Neural cell (in vitro differentiated cells): ENCODE measurements at regions not wholly inside any gene's neighbourhood (a gene's known extent, or its start where the extent isn't known, plus 50 kb on each side); places are given as distances from the start of the nearest gene placed in this dataset.

Experiments used
- H2AFZ ChIP-seq: fragments of 200-600, 300-800 bp; sonication (generic), shearing (Covaris generic); 2 replicates; pipeline ENCODE4 v1.6.0; 2014; ENCODE audit warnings: low read depth, mild to moderate bottlenecking, antibody characterized with exemption, low read length, moderate library complexity
- H3F3A ChIP-seq: fragments of 200-600 bp; shearing (Covaris generic); 2 replicates; pipeline ENCODE4 v1.6.1; 2016; ENCODE audit warnings: mild to moderate bottlenecking, moderate library complexity, mixed read lengths, antibody characterized with exemption, low read length; ENCODE audit not compliant: insufficient read depth, poor library complexity, severe bottlenecking
- H3K27ac ChIP-seq: fragments of 200-600, 300-800 bp; sonication (generic), shearing (Covaris generic); 2 replicates; pipeline ENCODE4 v1.5.1; 2014; ENCODE audit warnings: mild to moderate bottlenecking, low read length, moderate library complexity
- H3K27me3 ChIP-seq: fragments of 300-800, 200-600 bp; sonication (generic), shearing (Covaris generic); 2 replicates; pipeline ENCODE4 v1.6.0; 2014; ENCODE audit warnings: mild to moderate bottlenecking, low read depth, low read length, moderate library complexity; ENCODE audit not compliant: insufficient read depth
- H3K36me3 ChIP-seq: fragments of 300-800, 200-600 bp; sonication (generic), shearing (Covaris generic); 2 replicates; pipeline ENCODE4 v1.5.1; 2014; ENCODE audit warnings: mild to moderate bottlenecking, antibody characterized with exemption, low read length, moderate library complexity; ENCODE audit not compliant: insufficient read depth
- H3K4me2 ChIP-seq: fragments of 300-800, 200-600 bp; sonication (generic), shearing (Covaris generic); 2 replicates; pipeline ENCODE4 v1.6.0; 2014; ENCODE audit warnings: mild to moderate bottlenecking, low read length
- H3K4me3 ChIP-seq: fragments of 300-800, 200-600 bp; sonication (generic), shearing (Covaris generic); 2 replicates; pipeline ENCODE4 v1.5.1; 2014; ENCODE audit warnings: mild to moderate bottlenecking, low read length, moderate library complexity
- H3K79me2 ChIP-seq: fragments of 200-600 bp; shearing (Covaris generic); replicated peaks from 2 replicates; pipeline ENCODE4 v1.6.0; 2014; ENCODE audit warnings: mild to moderate bottlenecking, low read length, moderate library complexity; ENCODE audit not compliant: insufficient read depth
- H3K9ac ChIP-seq: fragments of 300-800, 200-600 bp; sonication (generic), shearing (Covaris generic); 2 replicates; pipeline ENCODE4 v1.6.1; 2016; ENCODE audit warnings: mild to moderate bottlenecking, low read length, mixed read lengths
- H3K9me2 ChIP-seq: fragments of 200-600 bp; shearing (Covaris generic); 2 replicates; pipeline ENCODE4 v1.6.1; 2016; ENCODE audit warnings: mild to moderate bottlenecking, low read length, mixed read lengths; ENCODE audit not compliant: insufficient read depth
- H3K9me3 ChIP-seq: fragments of 200-600, 300-800 bp; sonication (generic), shearing (Covaris generic); 2 replicates; pipeline ENCODE4 v1.6.1; 2016; ENCODE audit warnings: mild to moderate bottlenecking, mixed run types, low read length, moderate library complexity, mixed read lengths
- H4K20me1 ChIP-seq: fragments of 200-600 bp; shearing (Covaris generic); 2 replicates; pipeline ENCODE4 v1.6.1; 2016; ENCODE audit warnings: mild to moderate bottlenecking, mixed run types; ENCODE audit not compliant: insufficient read depth
- CTCF ChIP-seq: fragments of 450-650 bp; IDR thresholded peaks from 2 replicates; pipeline ENCODE4 v1.5.1; 2014; ENCODE audit warnings: antibody characterized with exemption, mild to moderate bottlenecking, moderate library complexity; ENCODE audit not compliant: poor library complexity, severe bottlenecking
- EP300 ChIP-seq: fragments of 450-650 bp; conservative IDR thresholded peaks from 2 replicates; pipeline ENCODE4 v1.6.1; 2014; ENCODE audit warnings: antibody characterized with exemption, mild to moderate bottlenecking, moderate library complexity; ENCODE audit not compliant: poor library complexity, severe bottlenecking
- EZH2 ChIP-seq: fragments of 200-600, 300-800 bp; shearing (Covaris generic), sonication (generic); IDR thresholded peaks from 2 replicates; pipeline ENCODE4 v1.6.1; 2014; ENCODE audit warnings: antibody characterized with exemption, low read length, borderline replicate concordance, mild to moderate bottlenecking; ENCODE audit not compliant: insufficient read depth, poor library complexity, severe bottlenecking
- MXI1 ChIP-seq: fragments of 450-650 bp; conservative IDR thresholded peaks from 2 replicates; pipeline ENCODE4 v1.6.1; 2014; ENCODE audit warnings: antibody characterized with exemption, mild to moderate bottlenecking; ENCODE audit not compliant: poor library complexity, severe bottlenecking
- POLR2AphosphoS5 ChIP-seq: IDR thresholded peaks from 2 replicates; pipeline ENCODE4 v1.6.1; 2012
- RAD21 ChIP-seq: fragments of 450-650 bp; conservative IDR thresholded peaks from 2 replicates; pipeline ENCODE4 v1.6.1; 2014; ENCODE audit warnings: antibody characterized with exemption, mild to moderate bottlenecking, moderate library complexity
- REST ChIP-seq: IDR thresholded peaks from 2 replicates; pipeline ENCODE4 v1.6.1; 2012; ENCODE audit warnings: borderline replicate concordance
- SMC3 ChIP-seq: fragments of 450-650 bp; conservative IDR thresholded peaks from 2 replicates; pipeline ENCODE4 v1.6.1; 2014; ENCODE audit warnings: antibody characterized with exemption, mild to moderate bottlenecking, moderate library complexity; ENCODE audit not compliant: poor library complexity
- TAF1 ChIP-seq: IDR thresholded peaks from 2 replicates; pipeline ENCODE4 v1.6.1; 2012; ENCODE audit warnings: low read depth

GRCh38 chr10:120034236-120034635 is 141.7 kb downstream of the SEC23IP start:
- H3K4me2 ChIP-seq: no peak overlapping the region
- H3K9me2 ChIP-seq: no peaks in the 10 kb centered on the region
- no peak overlapping the region for H3K27ac ChIP-seq
- H3K27me3 ChIP-seq: no peaks in the 10 kb centered on the region
- TF ChIP-seq EP300: no peak
- TF ChIP-seq MXI1: no peak
- TF ChIP-seq POLR2AphosphoS5: no peak
- TF ChIP-seq EZH2: no peak
- TF ChIP-seq TAF1: no peak
- no peak for TF ChIP-seq REST
- TF ChIP-seq RAD21: no peak
- no peak for TF ChIP-seq CTCF
- TF ChIP-seq SMC3: no peak
- no peak overlapping the region for H2AFZ ChIP-seq
- no peak overlapping the region for H3K4me3 ChIP-seq
- no peaks in the 10 kb centered on the region for H4K20me1 ChIP-seq
- no peaks in the 10 kb centered on the region for H3F3A ChIP-seq
- H3K79me2 ChIP-seq: no peaks in the 10 kb centered on the region
- H3K36me3 ChIP-seq: no peaks in the 10 kb centered on the region
- H3K9ac ChIP-seq: no peak overlapping the region
- no peaks in the 10 kb centered on the region for H3K9me3 ChIP-seq

- H3K27me3 ChIP-seq: no peaks in the 10 kb centered on the region
- H3K79me2 ChIP-seq: no peaks in the 10 kb centered on the region
- TF ChIP-seq MXI1 (no peak), EP300 (no peak), TAF1 (no peak), REST (no peak)
- H3K27ac ChIP-seq: peak overlapping the region; percentile 66
- no peaks in the 10 kb centered on the region for H3K36me3 ChIP-seq
- H3F3A ChIP-seq: no peaks in the 10 kb centered on the region
- H3K4me3 ChIP-seq: peak overlapping the region; percentile 28
- no peak overlapping the region for H3K4me2 ChIP-seq
- no peaks in the 10 kb centered on the region for H3K9me2 ChIP-seq
- no peak overlapping the region for H2AFZ ChIP-seq
- no peaks in the 10 kb centered on the region for H4K20me1 ChIP-seq
- H3K9ac ChIP-seq: no peak overlapping the region
- H3K9me3 ChIP-seq: no peaks in the 10 kb centered on the region
Observed at GRCh38 chr10:120039046-120039445, 146.5 kb downstream of the SEC23IP start.
